Spleen (tissue), 11 donors: ENCODE measurements at regions not wholly inside any gene's neighbourhood (a gene's known extent, or its start where the extent isn't known, plus 50 kb on each side); places are given as distances from the start of the nearest gene placed in this dataset.

Experiments
- DNase-seq: peaks from one replicate; pipeline ENCODE4 v3.0.0-alpha.2; 2020
- H3K27ac ChIP-seq, 8 donors: fragments of 200-600 bp; sonication (generic) in 7 of 8; 1 replicate in 4 of 8; 2 replicates in 4 of 8; pipeline versions ENCODE4 v1.5.0 to v1.8.0; 2016 to 2021; ENCODE audit warnings: inconsistent platforms in 4 of 8, mild to moderate bottlenecking in 4 of 8, moderate library complexity in 1 of 8
- H3K27me3 ChIP-seq, 7 donors: fragments of 200-600 bp; sonication (generic) in 6 of 7; replicated peaks in 1 of 7; 1 replicate in 4 of 7; 2 replicates in 3 of 7; pipeline versions ENCODE4 v1.5.0 to v1.8.0; 2016 to 2021; ENCODE audit warnings: inconsistent platforms in 3 of 7, mild to moderate bottlenecking in 1 of 7
- H3K36me3 ChIP-seq, 6 donors: fragments of 200-600 bp; sonication (generic) in 5 of 6; 1 replicate in 4 of 6; 2 replicates in 2 of 6; pipeline versions ENCODE4 v1.5.0 to v1.8.0; 2016 to 2021; ENCODE audit warnings: inconsistent platforms in 2 of 6
- H3K4me1 ChIP-seq, 6 donors: fragments of 200-600 bp; sonication (generic) in 5 of 6; 1 replicate in 3 of 6; 2 replicates in 3 of 6; pipeline versions ENCODE4 v1.5.0 to v1.8.0; 2016 to 2021; ENCODE audit warnings: inconsistent platforms in 3 of 6
- H3K4me3 ChIP-seq, 8 donors: fragments of 200-600 bp; sonication (generic) in 7 of 8; 1 replicate in 4 of 8; 2 replicates in 4 of 8; pipeline versions ENCODE4 v1.5.0 to v1.8.0; 2016 to 2021; ENCODE audit warnings: inconsistent platforms in 4 of 8, mild to moderate bottlenecking in 4 of 8, moderate library complexity in 2 of 8
- H3K9me3 ChIP-seq, 8 donors: fragments of 200-600 bp; sonication (generic) in 7 of 8; 1 replicate in 4 of 8; 2 replicates in 4 of 8; pipeline versions ENCODE4 v1.5.0 to v1.8.0; 2016 to 2021; ENCODE audit warnings: inconsistent platforms in 4 of 8
- POLR2A ChIP-seq, 3 donors: fragments of 450-650 bp; IDR thresholded peaks; one replicate each; pipeline ENCODE4 v1.5.1; 2017; ENCODE audit warnings: antibody characterized with exemption in 3 of 3, mild to moderate bottlenecking in 1 of 3
- POLR2AphosphoS5 ChIP-seq, 3 donors: sonication (generic); formaldehyde crosslinking; IDR thresholded peaks; one replicate each; pipeline ENCODE4 v1.5.1; 2017; ENCODE audit warnings: antibody characterized with exemption in 3 of 3
- WGBS, 5 donors: extraction: QIAGEN DNeasy Blood & Tissue Kit in 3 of 5; methylation state at CpG; one replicate each; pipeline versions ENCODE4 v1.1.5 to v1.1.7; 2013 to 2018; 5-methylcytosine and 5-hydroxymethylcytosine counted together
- intact Hi-C: fragments of 100-400 bp; cut with DNase I; formaldehyde crosslinking; loops from one replicate; pipeline ENCODE4 v1.15.0; 2023; ENCODE audit warnings: low total_unique reads
- TF ChIP-seq, protein P1 (sequence below), 11 experiments: fragments of 200-600 bp in 7 of 11; fragments of 450-650 bp in 4 of 11; sonication (generic) in 4 of 11; IDR thresholded peaks in 8 of 11; conservative IDR thresholded peaks in 3 of 11; 1 replicate in 7 of 11; 2 replicates in 4 of 11; pipeline versions ENCODE4 v1.4.0 to v1.8.0; 2016 to 2021; ENCODE audit warnings: antibody characterized with exemption in 11 of 11, inconsistent platforms in 4 of 11, mild to moderate bottlenecking in 1 of 11
- donor health status: healthy with polysubstance abuse.
- donor health status: DM: no; HTN: no; CAD: no; lungs with moderate emphysema.
- donor health status: DM: no; HTN: no; CAD: no.
- donor health status: Bipolar disorder and iron deficiency.
- donor health status: healthy.
- donor health status: DM: no; HTN: no; CAD: no.
- donor health status: DM: yes; HTN: yes; CAD: no.

DNA sequence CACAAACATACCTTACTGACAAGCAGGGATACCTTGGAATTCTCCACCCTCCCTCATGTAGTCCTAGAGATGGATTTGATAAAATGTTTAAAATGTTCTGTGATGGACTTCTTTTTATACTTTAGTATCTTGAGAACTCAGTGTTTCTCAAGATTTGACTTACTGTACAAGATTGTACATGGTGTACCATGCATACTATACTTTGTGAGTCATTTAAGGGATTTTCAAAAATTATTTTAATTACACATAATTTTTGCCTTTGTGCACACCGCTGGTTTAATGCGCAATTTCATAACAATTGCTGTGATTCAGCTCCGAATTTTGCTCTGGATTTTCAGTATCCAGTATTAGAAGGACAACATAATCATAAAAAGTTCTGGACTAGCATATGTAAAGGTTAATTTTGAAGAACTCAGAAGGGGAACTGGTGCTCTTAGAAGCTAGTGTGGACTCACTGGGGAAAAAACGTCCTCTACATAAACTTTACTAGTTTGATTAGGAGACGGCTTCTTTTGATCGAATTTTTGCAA, 78.6 kb upstream of the ACSL3 start:
- no peaks in the 10 kb centered on the region for H3K4me1 ChIP-seq
- no peak overlapping the region for H3K27ac ChIP-seq
- no peak for DNase-seq
- no peaks in the 10 kb centered on the region for H3K36me3 ChIP-seq
- no peaks in the 10 kb centered on the region for H3K9me3 ChIP-seq
- intact Hi-C loops = no loop called here
- TF ChIP-seq, protein P1, sequence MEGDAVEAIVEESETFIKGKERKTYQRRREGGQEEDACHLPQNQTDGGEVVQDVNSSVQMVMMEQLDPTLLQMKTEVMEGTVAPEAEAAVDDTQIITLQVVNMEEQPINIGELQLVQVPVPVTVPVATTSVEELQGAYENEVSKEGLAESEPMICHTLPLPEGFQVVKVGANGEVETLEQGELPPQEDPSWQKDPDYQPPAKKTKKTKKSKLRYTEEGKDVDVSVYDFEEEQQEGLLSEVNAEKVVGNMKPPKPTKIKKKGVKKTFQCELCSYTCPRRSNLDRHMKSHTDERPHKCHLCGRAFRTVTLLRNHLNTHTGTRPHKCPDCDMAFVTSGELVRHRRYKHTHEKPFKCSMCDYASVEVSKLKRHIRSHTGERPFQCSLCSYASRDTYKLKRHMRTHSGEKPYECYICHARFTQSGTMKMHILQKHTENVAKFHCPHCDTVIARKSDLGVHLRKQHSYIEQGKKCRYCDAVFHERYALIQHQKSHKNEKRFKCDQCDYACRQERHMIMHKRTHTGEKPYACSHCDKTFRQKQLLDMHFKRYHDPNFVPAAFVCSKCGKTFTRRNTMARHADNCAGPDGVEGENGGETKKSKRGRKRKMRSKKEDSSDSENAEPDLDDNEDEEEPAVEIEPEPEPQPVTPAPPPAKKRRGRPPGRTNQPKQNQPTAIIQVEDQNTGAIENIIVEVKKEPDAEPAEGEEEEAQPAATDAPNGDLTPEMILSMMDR (IDR thresholded peaks at IDR 0.05 in 8 of 11, conservative IDR thresholded peaks at IDR 0.05 in 3 of 11) = no peak
- no peak for TF ChIP-seq POLR2A (IDR thresholded peaks at IDR 0.05)
- TF ChIP-seq POLR2AphosphoS5 (IDR thresholded peaks at IDR 0.05) = no peak
- H3K4me3 ChIP-seq = no peak overlapping the region
- 79 to 94% (median 88%) methylated on average over 6 of the region's 6 CpGs for WGBS, 5 donors
- no peaks in the 10 kb centered on the region for H3K27me3 ChIP-seq

DNA sequence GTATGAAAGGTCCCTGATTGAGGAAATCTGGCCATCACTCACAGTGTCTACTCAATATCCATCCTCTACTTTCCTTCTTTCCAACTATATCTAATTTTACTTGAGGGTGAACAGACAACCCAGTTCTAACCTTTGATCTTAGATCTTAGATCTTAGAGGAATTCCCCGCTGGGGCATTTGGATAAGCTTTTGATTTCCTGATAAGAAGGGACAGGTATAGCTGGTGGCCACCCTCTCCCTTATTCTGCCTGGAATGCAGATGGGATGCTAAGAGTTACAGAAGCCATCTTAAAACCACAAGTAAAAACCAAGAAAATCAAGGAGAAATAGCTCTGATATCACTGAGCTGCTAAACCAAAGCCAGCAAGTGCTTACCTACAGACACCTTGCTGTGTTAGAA, 77.2 kb upstream of the ACSL3 start:
- 87 to 100% (median 96%) methylated on average over 1 of the region's 1 CpG for WGBS, 5 donors
- H3K27ac ChIP-seq = no peak overlapping the region
- no peak overlapping the region for H3K4me3 ChIP-seq
- DNase-seq = no peak
- no peaks in the 10 kb centered on the region for H3K27me3 ChIP-seq
- H3K36me3 ChIP-seq = no peaks in the 10 kb centered on the region
- H3K9me3 ChIP-seq = no peaks in the 10 kb centered on the region
- TF ChIP-seq POLR2A (IDR thresholded peaks at IDR 0.05) (no peak), POLR2AphosphoS5 (IDR thresholded peaks at IDR 0.05) (no peak)
- TF ChIP-seq, protein P1 (IDR thresholded peaks at IDR 0.05 in 8 of 11, conservative IDR thresholded peaks at IDR 0.05 in 3 of 11) = no peak
- intact Hi-C loops = no loop called here
- peaks cover 0 to 1% (median 0%) of the 10 kb centered on the region in 6 donors for H3K4me1 ChIP-seq

DNA sequence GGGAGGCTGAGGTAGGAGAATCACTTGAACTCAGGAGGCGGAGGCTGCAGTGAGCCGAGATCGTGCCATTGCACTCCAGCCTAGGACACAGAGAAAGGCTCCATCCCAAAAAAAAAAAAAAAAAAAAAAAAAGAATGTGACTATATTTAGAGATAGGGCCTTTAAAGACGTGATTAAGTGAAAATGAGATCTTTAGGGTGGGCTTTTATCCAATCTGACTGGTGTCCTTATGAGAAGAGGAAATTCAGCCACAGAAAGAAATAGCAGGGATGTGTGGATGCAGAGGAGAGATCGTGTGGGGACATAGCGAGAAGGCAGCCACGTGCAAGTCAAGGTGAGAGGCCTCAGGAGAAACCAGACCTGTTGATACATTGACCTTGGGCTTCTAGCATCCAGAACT, 69.9 kb upstream of the ACSL3 start:
- Histone ChIP-seq H3K4me1 (peaks cover 0 to 53% (median 22%) of the 10 kb centered on the region in 6 donors), H3K27ac (peak overlapping the region in 6 of 8 donors; percentile 36 to 85 (median 76))
- WGBS, 5 donors = 89 to 92% (median 91%) methylated on average over 7 of the region's 7 CpGs

DNA sequence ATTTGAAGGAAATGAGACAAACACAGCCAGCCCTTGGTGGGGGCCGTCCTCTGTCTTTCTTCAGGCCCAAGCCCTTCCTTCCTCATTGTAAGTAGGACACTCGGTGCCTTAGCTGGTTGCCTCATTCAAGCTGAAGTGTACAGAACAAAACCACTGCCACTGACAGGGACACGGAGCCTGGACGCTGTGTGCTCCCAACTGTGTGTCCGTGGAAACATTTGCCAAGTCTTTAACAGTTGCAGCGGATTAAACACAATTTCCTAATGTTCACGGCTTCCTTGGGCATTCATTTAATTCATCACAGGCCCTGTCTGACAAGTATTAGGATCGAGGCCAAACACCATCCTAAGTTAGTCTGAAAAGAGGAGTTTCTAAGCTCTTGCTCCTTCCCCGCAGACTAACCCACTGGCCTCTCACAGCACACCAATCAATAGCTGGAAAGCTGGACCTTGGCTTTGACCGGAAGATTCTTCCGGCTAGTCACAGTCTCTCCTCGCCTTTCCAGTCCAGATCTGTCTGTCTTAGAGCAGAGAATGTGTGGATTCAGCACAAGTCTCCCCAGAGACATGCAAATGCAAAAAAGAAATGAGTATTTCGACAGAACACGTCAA, 68.7 kb upstream of the ACSL3 start:
- Histone ChIP-seq H3K36me3 (no peaks in the 10 kb centered on the region), H3K27me3 (no peaks in the 10 kb centered on the region), H3K4me3 (no peak overlapping the region), H3K9me3 (no peaks in the 10 kb centered on the region), H3K4me1 (peaks cover 0 to 60% (median 25%) of the 10 kb centered on the region in 6 donors), H3K27ac (peak overlapping the region in 7 of 8 donors; percentile 17 to 85 (median 71))
- TF ChIP-seq, protein P1 (IDR thresholded peaks at IDR 0.05 in 8 of 11, conservative IDR thresholded peaks at IDR 0.05 in 3 of 11) = no peak
- TF ChIP-seq POLR2A (IDR thresholded peaks at IDR 0.05) (no peak), POLR2AphosphoS5 (IDR thresholded peaks at IDR 0.05) (peak in 2 of 3 donors; percentile 37 to 79)
- DNase-seq = peak; percentile 77
- WGBS, 5 donors = 45 to 67% (median 52%) methylated on average over 13 to 14 of the region's 14 CpGs
- intact Hi-C loops = no loop called here

More for the DNA sequence above, 69.9 kb upstream of the ACSL3 start:
- no peaks in the 10 kb centered on the region for H3K36me3 ChIP-seq
- DNase-seq = no peak
- intact Hi-C loops = no loop called here
- no peak overlapping the region for H3K4me3 ChIP-seq
- no peaks in the 10 kb centered on the region for H3K9me3 ChIP-seq
- no peak for TF ChIP-seq POLR2A (IDR thresholded peaks at IDR 0.05)
- TF ChIP-seq, protein P1 (IDR thresholded peaks at IDR 0.05 in 8 of 11, conservative IDR thresholded peaks at IDR 0.05 in 3 of 11) = no peak
- no peaks in the 10 kb centered on the region for H3K27me3 ChIP-seq
